ENCODE measurements at regions not wholly inside any gene's neighbourhood (a gene's known extent, or its start where the extent isn't known, plus 50 kb on each side); places are given as distances from the start of the nearest gene placed in this dataset.

GRCh38 chr3:110808630-110809029 is 263.0 kb upstream of the NECTIN3 start:
- Histone ChIP-seq H3K23ac (ENCODE audit: insufficient read length, low read depth, low read length) (no peak overlapping the region), H3K79me1 (ENCODE audit: insufficient read depth, low read depth, low read length, poor library complexity, severe bottlenecking) (no peaks in the 10 kb centered on the region), H3K27ac (ENCODE audit: insufficient read length, low read depth, low read length) (no peak overlapping the region), H3K79me2 (ENCODE audit: insufficient read depth, low read length) (no peaks in the 10 kb centered on the region), H2BK20ac (ENCODE audit: low read depth, low read length, poor library complexity, severe bottlenecking) (no peak overlapping the region), H2AK5ac (ENCODE audit: insufficient read length, low read length) (no peak overlapping the region), H2BK15ac (ENCODE audit: low read depth, low read length) (no peak overlapping the region), H3K18ac (ENCODE audit: insufficient read length, low read depth, low read length) (no peak overlapping the region), H2AFZ (ENCODE audit: low read length) (no peak overlapping the region), H4K20me1 (ENCODE audit: control insufficient read depth, insufficient read depth, insufficient read length) (no peaks in the 10 kb centered on the region), H3K4ac (ENCODE audit: low read depth, low read length) (no peak overlapping the region), H3K14ac (ENCODE audit: insufficient read depth, low read length) (no peak overlapping the region), H3K56ac (ENCODE audit: insufficient read length, low read depth, low read length) (no peak overlapping the region), H4K8ac (replicated peaks; ENCODE audit: insufficient read length, low read depth, low read length) (no peak overlapping the region), H3K23me2 (ENCODE audit: insufficient read length, low read depth, low read length, poor library complexity, severe bottlenecking) (no peaks in the 10 kb centered on the region), H3K9ac (ENCODE audit: extremely low read depth, insufficient read length, low read length) (no peak overlapping the region), H2BK5ac (ENCODE audit: insufficient read length, low read length) (no peak overlapping the region), H4K91ac (ENCODE audit: insufficient read length, low read depth, low read length) (no peak overlapping the region), H4K5ac (ENCODE audit: insufficient read length, low read depth, low read length) (no peak overlapping the region), H2BK12ac (ENCODE audit: insufficient read length, low read depth, low read length) (no peak overlapping the region), H3K9me3 (ENCODE audit: control insufficient read depth, low read depth, low read length) (no peaks in the 10 kb centered on the region), H3K27me3 (ENCODE audit: insufficient read depth, low read length) (no peaks in the 10 kb centered on the region), H3T11ph (ENCODE audit: low read length) (no peak overlapping the region), H2BK120ac (ENCODE audit: low read depth, low read length, poor library complexity, severe bottlenecking) (no peak overlapping the region), H3K4me1 (ENCODE audit: insufficient read depth, low read length) (no peaks in the 10 kb centered on the region), H3K4me2 (ENCODE audit: insufficient read depth, insufficient read length, low read length) (no peak overlapping the region)
- Mint-ChIP-seq H3K27me3 (ENCODE audit: low read depth) (no peaks in the 10 kb centered on the region), H3K9me3 (no peaks in the 10 kb centered on the region), H3K27ac (no peak overlapping the region), H3K4me1 (no peaks in the 10 kb centered on the region), H3K36me3 (ENCODE audit: insufficient read depth in 1 of 3, low read depth in 3 of 3) (peaks cover 0 to 2% (median 0%) of the 10 kb centered on the region in 3 experiments; a peak in 1 of 7 replicates), H3K4me3 (no peak overlapping the region)
- no CpG with 5 or more reads among the region's 2 CpGs for WGBS (ENCODE audit: extremely low coverage, insufficient read length, low lambda C conversion rate)
- DNase-seq, result no peak
- no peak for TF ChIP-seq CTCF (conservative IDR thresholded peaks at IDR 0.05)

Data from H9 (cell line).